HG03097 (cell line): ENCODE measurements at regions not wholly inside any gene's neighbourhood (a gene's known extent, or its start where the extent isn't known, plus 50 kb on each side); places are given as distances from the start of the nearest gene placed in this dataset.

Experiments
- ATAC-seq: cut with Tn5 transposase; IDR thresholded peaks from one replicate; pipeline ENCODE4 v1.9.1; 2021; ENCODE audit not compliant: unreplicated experiment, low FRiP score

DNA sequence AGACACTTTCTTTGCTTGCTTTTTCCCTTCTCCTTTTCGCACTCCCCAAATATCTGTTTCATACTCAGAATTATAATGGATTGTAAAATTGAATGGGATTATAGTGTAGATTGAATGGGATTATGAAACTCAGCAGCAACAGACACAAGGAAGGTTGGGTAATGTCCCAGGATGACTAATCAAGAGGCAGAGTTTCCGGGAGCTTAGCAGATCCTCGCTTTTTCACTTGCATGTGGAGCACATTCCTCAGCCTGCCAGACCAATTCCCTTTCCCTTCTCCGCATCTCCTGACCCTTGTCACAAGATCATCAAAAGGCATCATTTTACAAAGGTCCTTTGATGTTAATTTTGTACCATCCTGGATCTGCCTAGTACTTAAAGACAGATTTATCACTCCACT lies 55.1 kb upstream of the SLC1A1 start:
- ATAC-seq = no peak

DNA sequence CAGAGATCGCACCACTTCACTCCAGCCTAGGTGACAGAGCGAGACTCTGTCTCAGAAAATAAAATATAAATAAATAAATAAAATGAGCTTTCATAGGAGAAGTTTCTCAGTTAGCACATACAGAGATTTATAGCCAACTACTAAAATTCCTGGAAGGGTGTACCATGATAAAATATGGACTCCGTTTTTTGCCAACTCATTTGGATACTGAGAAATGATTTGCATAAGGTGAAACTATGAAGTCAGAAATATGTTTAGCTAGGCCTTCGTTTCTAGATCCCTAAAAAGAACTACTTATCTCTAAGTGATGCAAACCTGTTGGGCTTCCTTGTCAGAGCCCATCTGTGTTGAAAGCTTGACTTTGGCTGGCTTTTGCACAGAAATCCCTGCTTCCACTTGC lies 56.9 kb upstream of the SLC1A1 start:
- no peak for ATAC-seq

DNA sequence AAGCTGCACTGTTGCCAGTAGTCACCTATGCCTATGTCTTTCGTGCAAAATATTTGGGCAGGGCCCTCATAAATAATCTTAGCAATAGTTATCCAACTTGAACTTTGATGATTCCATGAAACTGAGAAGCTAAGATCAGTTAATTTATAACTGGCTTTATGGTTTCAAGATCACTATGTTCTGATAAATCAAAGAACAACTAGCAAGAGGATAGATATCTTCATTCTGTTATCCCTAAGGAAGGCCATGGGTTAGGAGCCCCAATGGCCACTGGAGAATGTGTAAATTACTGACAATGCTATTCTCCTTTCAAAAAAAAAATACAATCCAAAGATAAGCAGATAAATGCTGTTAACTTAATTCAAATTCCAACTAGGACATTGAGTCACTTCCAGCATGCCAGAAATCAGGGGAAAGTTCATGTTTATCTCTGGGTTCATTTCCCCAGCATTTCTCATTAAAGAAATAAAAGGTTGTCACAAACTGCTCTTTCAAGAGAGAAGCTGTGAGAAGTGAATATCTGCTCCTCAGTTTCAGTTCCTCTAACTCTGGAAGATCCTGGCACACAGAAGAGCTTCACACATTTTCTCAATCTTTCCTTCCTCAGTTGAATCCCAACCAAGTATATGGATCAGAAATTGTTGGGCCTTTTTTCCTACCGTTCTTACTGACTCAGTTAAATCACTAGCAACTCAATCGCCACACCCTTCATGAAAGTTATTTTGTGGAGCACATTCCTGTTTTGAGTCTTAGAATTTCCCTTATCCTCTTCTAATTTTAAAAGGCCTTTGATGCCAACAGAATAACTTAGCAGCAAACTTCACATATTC lies 59.6 kb upstream of the SLC1A1 start:
- ATAC-seq = no peak

DNA sequence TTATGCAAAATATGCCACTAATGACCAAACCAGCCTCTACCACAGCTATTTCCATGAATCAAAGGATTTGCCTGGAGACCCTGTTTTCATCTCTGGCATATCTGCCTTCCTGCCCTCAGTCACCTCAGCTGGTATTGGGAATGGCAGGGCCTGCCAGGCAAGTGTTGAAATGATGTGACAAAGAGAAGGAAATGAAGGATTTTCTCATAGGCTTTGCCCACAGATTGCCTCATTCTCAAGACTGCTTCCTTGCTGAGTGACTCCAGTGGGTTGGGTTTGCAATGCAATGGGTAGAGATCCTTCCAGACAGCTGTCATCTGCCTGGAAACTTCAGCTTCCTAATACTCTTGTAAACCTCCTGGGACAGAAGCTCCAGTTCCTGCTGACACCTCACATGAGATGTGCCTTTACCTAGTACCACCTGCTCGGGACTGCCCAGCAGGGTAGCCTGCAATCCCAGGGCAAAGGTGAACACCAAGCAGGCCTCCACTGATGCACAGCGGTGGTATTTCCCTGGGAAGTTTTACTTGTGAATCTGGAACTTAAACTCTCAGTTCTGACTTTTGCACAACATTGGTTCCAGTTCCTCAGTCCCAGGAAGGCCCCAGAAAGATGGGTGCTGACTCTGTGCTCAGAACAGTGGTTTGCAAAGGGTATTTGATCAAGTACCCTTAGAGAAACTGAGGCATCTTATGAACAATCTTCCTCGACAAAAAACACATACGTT lies 64.8 kb upstream of the SLC1A1 start:
- ATAC-seq = no peak

DNA sequence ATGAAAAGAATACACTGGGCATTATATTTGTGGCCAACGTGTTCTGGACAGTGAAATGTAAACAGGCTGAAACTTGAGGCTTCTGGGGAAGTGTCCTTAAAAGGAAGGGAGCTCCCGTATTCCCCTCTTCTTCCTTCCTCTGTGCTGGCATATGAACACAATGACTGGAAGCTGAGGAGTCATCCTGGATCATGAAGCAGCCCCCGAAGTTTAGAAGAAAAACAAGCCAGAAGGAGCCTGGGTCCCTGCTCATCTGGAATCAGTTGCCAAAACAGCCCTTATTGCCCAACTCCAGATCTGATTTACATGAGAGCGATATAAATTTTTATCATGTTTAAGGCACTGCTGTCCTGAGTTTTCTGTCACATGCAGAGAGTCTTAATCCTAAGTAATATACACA lies 65.4 kb upstream of the SLC1A1 start:
- no peak for ATAC-seq

DNA sequence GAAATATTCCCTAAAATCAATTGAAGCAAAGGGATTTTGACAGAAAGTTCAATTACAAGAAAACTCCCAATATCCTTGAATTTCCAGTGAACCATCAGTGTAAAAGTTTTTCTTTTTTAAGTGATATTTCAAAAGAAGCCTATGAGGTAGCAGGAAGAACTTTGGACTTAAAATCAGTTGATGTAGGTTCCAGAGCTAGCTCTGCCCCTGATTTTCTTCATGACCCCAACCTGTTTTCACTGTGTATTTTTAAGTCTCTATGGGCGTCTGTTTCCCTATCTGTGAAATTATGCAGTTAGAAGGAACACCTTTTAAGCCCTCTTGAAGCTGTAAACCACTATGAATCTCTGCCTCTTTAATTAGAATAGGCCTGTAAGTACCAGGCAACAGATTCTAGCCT lies 66.2 kb upstream of the SLC1A1 start:
- ATAC-seq = no peak

DNA sequence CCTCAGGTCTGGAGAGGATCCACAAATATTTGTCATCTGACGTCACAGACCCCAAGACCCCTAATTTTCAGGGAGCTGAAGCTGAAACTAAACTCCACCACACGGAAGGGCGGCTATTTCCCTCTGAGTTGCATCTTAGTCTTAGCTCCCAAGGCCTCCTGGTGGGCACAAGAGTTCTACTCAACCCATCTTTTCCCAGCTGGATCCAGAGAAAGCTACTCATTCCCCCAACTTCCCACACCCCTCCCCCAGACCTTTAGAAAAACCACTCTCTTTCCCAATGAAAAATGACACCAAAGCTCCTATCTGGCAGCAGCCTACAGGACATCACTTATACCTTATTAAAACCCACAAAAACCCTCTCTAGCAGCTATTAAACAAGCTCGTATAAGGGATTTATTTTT lies 67.1 kb upstream of the SLC1A1 start:
- no peak for ATAC-seq

DNA sequence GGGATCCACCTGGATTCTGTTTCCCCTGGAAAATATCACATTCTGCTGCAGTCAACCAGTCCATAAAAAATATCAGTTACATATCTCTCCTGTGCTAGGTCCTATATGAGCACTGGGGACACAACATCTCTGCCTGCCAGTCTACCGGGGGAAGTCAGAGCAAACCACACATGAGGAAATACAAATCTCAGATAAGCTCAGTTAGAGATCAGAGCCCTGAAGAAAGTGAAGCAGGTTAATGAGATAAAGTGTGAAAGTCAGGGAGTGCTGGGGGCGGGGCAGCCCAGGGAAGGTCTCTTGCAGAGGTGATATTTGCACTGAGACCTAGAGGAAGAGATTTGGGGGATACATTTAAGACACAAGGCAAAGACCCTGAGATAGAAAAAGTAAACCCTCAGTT lies 67.8 kb upstream of the SLC1A1 start:
- peak; percentile 63 for ATAC-seq

DNA sequence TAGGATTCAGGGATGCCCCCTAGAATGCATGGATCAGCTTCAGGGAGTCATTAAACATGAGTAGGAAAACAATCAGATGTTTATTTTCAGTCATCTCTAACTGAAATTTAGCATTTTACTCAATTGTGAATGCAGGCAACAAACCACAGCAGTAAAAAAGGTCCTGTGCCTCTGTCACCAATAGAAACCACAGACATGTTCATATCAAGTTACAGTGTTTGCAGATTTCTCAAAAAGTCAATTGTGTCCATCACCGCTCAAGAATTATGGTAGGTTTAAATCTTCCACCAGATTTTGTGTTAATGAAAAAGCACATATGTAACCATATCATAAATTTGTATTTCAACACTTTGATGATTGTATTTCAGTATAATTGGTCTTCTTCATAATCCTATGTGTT lies 68.4 kb upstream of the SLC1A1 start:
- ATAC-seq = no peak

DNA sequence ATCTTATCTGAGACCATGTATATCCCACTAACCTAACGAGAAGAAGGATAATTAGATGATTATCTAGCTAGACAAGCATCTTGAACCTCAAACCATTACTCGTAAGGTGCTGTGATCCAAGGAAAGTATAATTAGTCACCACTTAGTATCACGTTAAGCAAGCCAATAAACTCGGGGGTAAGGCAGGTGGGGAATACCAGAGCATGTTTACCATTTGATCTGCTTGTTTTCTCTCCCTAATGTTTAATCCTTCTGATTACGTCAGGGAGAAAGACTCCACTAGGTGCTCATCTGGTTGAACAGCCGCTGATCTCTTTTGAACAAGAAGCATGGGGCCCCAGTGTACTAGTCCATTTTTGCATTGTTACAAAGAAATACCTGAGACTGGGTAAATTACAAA lies 69.9 kb upstream of the SLC1A1 start:
- ATAC-seq = no peak

DNA sequence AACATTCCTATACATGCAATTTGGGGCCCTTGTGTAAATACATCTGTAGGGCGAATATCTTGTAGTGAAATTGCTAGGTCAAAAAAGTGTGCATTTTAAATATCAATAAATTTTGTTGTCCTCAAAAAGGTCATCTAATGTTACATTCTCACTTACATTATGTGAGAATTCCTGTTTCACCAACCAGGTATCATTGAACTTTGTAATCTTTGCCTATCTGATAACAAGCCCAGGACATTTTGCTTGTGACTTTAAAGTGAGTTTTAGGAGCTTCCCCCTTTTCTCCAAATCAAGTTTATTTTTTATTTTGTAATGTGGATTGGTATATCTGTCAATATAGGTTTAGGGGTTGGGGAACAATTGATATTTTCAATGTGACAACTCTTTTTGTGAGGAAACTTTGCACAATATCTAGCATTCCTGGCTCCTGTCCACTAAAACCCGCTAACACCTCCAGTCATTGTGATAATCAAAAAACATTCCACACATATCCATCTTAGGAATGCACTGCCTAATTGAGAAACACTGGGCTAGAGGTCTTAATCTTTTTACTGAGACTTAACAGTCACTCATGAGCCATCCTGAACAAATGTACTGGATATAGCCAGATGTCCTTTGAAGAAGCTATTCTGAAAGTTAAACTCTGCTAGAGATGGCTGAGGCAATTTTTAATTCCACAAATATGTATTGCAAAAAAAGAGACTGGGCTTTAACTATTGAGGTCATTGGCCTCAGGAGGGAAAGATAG lies 72.5 kb upstream of the SLC1A1 start:
- ATAC-seq = no peak

DNA sequence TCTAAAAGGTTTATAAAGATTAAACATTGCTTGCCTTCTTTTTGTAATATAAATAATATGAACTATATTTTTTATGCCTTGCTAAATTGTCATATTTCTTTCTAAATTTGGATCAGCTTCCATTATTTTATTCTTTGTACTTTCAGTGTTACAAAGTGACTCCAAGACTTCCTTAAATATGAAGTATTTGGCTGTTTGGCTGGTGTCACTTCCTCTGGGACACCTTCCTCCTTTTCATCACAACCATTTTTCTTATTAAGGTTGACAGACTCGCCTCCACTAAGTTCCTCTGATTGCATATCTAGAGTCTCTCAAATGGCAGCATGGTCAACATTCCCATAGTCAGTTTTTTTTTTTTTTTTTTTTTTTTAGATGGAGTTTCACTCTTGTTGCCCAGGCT lies 73.8 kb upstream of the SLC1A1 start:
- ATAC-seq = no peak

DNA sequence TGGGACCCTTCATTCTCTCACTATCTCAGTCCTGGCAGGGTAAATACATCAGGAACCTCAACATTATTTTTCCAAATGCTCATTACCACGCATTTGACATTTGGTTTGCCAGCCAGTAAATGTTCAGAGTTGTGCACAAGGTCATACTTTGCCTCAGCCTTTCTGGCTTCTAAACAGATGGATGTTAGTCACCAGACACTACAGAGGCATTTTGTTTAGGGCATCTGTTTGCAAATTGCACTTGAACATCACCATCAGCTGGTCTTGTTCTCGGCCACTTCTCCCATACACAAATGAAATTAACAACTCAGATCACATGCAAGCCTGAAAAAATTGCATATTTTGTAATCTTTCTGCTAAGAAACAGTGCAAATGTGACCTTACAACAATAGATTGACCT lies 75.0 kb upstream of the SLC1A1 start:
- no peak for ATAC-seq

DNA sequence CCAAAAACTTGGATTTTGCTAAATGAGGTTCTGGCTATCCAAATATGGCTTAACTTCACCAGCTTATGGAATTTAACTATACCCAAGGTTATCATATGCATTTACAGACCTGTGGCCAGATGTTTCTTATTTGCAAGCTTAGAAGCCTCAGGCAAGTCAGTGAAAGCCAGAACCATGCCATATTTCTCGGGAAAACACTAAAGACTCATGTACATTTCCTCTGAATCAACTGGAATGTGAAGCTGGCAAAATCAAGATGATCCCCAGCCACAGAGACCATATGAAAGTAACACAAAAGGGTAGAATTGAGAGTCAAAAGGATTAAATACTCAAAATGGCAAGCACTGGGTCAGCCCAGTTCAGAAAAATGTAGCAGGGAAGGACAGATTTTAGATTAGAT lies 76.4 kb upstream of the SLC1A1 start:
- no peak for ATAC-seq

DNA sequence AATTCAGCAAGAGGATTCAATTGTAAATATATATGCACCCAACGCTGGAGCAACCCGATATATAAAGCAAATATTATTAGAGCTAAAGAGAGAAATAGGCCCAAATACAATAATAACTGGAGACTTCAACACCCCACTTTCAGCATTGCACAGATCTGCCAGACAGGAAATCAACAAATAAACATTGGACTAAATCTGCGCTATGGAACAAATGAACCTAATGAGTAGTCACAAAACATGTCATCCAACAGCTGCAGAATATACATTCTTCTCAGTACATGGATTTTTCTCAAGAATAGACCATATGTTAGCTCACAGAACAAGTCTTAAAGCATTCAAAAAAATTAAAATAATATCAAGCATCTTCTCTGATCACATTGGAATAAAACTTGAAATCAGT lies 86.1 kb upstream of the SLC1A1 start:
- ATAC-seq = no peak

DNA sequence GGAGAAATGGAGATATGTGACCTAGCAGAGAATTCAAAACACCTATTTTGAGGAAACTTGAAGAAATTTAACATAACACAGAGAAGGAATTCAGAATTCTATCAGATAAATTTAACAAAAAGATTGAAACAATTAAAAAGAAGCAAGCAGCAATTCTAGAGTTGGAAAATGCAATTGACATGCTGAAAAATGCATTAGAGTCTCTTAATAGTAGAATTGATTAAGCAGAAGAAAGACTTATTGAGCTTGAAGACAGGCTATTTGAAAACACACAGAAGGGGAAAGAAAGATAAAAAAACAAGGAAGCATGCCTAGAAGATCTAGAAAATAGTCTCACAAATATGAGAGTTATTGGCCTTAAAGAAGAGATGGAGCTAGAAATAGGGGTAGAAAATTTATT lies 87.8 kb upstream of the SLC1A1 start:
- ATAC-seq = no peak

DNA sequence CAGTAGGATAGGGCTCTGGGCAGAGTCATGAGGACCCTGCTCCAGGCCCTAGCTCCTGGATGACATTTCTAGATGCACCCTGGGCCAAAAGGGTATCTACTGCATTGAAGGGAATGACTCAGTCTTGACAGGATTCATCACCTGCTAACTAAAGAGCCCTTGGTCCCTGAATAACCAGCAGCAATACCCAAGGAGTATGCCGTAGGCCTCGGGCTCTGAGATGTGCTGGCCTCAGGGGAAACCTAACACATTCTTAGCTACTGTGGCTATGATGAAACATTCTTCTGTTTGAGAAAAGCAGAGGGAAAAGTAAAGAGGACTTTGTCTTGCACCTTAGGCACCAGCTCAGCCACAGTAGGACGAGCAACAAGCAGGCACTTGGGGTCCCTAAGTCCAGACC lies 89.5 kb upstream of the SLC1A1 start:
- ATAC-seq = no peak

DNA sequence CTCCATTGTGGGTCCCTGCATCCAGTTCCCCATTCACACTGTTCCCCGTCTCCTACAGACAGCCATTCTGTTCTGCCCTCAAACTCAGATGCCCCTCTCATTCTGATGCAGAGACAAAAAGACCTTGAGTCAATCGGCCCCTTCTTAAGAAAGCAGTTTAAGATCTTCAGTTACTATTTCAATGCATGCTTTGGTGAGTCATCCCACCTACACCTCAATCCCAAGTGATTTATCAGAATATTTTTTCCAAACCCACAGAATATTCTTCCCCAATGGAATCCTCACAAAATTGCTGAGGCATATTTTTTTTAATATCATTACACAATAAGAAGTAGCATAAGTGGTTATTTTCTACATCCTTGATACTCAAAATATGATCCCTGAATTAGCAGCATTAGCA lies 92.4 kb upstream of the SLC1A1 start:
- no peak for ATAC-seq

DNA sequence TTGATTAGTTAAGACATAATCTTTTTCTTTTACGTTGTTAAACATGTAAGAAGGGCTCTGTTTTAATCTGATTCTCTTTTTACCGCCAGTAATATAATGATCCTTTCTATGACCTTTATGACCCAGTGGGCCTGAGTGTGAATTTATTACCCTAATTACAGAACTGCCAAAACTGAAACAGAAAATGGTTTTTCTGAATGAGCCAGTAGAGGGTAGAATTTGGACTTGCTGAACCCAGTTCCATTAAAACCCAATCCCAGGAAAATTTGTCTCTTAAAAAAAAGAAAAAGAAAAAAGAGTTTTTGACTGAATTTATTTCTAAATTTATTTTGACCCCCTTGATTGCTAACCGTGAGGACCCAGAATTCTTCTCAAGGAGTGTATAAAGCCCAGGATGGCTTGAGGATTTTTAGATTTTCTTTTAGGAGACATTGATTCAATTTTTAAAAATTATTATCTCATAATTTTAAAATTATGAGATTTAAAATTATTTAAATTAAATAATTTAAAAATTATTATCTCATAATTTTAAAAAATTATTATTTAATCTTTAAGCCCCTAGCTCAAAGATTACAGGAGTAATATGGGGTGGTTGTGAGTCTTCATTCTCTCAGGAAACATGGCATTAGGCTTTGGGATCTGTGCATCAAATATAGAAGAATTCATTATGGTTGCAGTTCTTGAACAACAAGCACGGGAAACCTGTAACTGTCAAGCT lies 94.1 kb upstream of the GLIS3 start:
- ATAC-seq = no peak

DNA sequence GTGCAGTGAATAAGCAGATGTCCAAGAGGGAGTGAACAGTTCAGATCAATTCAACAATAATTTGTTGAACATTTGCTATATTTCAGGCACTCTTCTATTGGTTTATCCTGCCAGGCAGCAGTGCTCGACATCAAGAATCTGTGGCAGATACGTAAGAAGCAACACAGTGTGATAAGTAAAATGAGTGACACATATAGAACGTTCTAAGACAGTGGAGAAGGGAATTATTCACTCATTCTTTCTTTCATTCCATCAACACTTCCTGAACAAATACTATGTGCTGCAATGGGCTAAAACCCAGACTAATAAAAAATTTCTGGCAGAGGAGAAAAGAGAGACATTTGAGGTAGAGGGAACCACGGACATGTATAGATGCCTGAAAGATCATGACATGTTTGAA lies 89.9 kb upstream of the GLIS3 start:
- ATAC-seq = no peak

DNA sequence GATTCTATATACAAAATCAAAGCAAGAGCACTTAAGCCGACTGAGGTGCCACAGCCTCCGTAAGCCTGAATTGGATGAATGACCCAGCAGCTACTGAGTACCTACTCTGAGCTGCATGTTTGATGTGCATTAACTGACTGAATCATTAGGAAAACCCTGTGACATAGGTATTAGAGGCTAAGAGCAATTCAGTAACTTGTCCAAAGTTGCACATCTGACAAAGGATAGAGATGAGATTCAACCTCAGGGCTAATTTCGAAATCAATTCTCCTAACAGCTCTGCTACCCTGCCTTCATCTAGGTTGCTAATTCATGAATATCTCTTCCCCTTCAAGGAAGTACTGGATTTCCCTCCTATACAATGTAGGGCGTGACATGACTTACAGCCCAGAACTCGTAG lies 89.1 kb upstream of the GLIS3 start:
- ATAC-seq = no peak
